ENCODE measurements at regions not wholly inside any gene's neighbourhood (a gene's known extent, or its start where the extent isn't known, plus 50 kb on each side); places are given as distances from the start of the nearest gene placed in this dataset.

DNA sequence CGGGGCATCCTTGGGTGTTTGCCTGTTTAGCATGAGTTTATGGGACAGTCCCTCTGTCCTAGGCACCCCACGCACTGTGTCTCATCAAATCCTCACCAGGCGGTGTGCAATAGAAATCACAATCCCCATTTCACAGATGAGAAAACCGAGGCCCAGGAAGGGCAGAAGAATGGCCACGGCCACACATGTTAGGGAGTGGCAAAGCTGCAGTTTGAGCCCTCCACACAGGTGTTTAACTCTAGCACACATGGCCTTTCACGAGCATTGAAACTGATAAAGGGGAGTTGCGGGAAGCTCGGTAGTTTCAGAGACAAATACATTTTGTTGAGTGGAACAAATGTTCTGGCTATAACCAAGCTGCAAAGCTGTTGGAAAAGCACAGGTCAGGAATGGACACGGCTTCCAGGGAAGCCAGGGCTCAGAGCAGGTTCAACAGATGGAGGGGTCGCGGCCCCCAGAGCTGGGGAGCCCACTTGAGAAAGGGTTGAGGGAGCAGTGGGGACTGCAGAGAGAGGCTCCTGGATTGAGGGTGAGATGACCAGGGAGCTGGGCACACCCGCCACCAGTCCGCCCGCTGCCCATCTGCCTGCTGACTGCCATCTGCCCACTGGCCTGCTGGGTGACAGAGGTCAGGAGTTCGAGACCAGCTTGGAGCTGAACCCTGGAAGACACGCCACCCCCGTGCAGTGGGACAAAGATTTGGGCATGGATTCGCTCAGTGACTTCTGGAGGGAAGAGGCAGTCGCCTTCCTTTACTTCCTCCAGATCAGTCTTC is 154.7 kb downstream of the URI1 start:
- no peaks in the 10 kb centered on the region for H3K9me3 ChIP-seq
- H3K4me1 ChIP-seq = no peaks in the 10 kb centered on the region
- DNase-seq (ENCODE audit: low spot score in 2 of 2) = no peak
- whole genome bisulfite sequencing, 2 donors = 72 to 77% methylated on average over 15 to 19 of the region's 19 CpGs
- H3K4me3 ChIP-seq = no peak overlapping the region
- no peak overlapping the region for H3K27ac ChIP-seq
- H3K36me3 ChIP-seq = no peaks in the 10 kb centered on the region
- no peaks in the 10 kb centered on the region for H3K27me3 ChIP-seq
- TF ChIP-seq POLR2A (IDR thresholded peaks at IDR 0.05) (no peak), EP300 (IDR thresholded peaks at IDR 0.05) (no peak)
- TF ChIP-seq, protein P1, sequence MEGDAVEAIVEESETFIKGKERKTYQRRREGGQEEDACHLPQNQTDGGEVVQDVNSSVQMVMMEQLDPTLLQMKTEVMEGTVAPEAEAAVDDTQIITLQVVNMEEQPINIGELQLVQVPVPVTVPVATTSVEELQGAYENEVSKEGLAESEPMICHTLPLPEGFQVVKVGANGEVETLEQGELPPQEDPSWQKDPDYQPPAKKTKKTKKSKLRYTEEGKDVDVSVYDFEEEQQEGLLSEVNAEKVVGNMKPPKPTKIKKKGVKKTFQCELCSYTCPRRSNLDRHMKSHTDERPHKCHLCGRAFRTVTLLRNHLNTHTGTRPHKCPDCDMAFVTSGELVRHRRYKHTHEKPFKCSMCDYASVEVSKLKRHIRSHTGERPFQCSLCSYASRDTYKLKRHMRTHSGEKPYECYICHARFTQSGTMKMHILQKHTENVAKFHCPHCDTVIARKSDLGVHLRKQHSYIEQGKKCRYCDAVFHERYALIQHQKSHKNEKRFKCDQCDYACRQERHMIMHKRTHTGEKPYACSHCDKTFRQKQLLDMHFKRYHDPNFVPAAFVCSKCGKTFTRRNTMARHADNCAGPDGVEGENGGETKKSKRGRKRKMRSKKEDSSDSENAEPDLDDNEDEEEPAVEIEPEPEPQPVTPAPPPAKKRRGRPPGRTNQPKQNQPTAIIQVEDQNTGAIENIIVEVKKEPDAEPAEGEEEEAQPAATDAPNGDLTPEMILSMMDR (IDR thresholded peaks at IDR 0.05) = no peak

DNA sequence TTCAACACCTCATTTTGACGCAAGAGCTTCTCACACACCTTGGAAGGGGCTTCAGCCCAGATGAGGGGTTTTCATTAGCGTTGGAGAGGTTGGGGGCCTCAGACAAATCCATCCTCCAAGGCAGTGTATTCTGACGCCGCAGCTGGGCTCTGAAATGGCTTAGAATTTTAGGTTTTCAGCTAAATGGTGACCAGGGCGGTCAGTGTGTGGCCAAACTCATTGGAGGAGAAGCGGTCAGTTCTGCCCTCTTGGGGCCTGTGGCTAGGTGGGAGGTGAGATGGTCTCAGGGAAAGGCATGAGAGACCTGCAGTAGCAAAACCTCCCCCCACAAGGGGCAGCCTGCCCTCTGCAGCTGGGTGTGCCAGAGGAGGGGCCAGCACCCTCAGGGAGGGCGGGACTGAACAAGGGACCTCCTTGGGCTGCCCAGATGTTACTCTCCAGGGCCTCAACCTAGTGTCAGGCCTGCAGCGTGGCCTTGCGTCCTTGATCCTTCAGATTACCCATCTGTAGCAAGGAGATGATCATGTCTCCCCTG is 155.8 kb downstream of the URI1 start:
- DNase-seq (ENCODE audit: low spot score in 2 of 2) = no peak
- Histone ChIP-seq H3K27ac (no peak overlapping the region), H3K27me3 (no peaks in the 10 kb centered on the region), H3K36me3 (no peaks in the 10 kb centered on the region), H3K4me1 (no peaks in the 10 kb centered on the region), H3K9me3 (no peaks in the 10 kb centered on the region), H3K4me3 (no peak overlapping the region)
- TF ChIP-seq EP300 (IDR thresholded peaks at IDR 0.05) (no peak), POLR2A (IDR thresholded peaks at IDR 0.05) (no peak)
- TF ChIP-seq, protein P1 (IDR thresholded peaks at IDR 0.05) = no peak
- WGBS, 2 donors = 87 to 88% methylated on average over 9 of the region's 9 CpGs

DNA sequence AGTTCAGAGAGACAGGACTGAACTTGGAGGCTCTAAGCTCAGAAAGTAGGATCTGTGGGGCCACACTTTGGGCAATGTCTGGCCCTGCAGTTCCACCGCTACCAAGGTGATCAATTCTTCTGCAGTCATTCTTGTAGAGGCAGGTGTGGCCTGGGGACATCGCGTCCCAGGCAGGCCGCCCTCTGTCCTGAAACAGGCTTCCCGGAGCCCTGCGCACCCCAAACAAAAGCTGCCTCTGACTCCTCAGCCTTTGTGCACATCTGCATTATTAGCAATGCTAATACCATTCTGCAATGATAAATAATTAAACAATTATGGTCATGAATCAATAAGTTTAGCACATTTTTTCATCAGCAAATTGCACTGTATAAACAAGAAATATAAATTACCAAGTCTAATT is 160.2 kb downstream of the URI1 start:
- Histone ChIP-seq H3K9me3 (no peaks in the 10 kb centered on the region), H3K36me3 (no peaks in the 10 kb centered on the region), H3K4me3 (no peak overlapping the region), H3K27ac (no peak overlapping the region), H3K4me1 (no peaks in the 10 kb centered on the region), H3K27me3 (no peaks in the 10 kb centered on the region)
- 86 to 93% methylated on average over 6 of the region's 6 CpGs for WGBS, 2 donors
- TF ChIP-seq POLR2A (IDR thresholded peaks at IDR 0.05) (no peak), EP300 (IDR thresholded peaks at IDR 0.05) (no peak)
- TF ChIP-seq, protein P1 (IDR thresholded peaks at IDR 0.05) = no peak
- DNase-seq (ENCODE audit: low spot score in 2 of 2) = no peak

DNA sequence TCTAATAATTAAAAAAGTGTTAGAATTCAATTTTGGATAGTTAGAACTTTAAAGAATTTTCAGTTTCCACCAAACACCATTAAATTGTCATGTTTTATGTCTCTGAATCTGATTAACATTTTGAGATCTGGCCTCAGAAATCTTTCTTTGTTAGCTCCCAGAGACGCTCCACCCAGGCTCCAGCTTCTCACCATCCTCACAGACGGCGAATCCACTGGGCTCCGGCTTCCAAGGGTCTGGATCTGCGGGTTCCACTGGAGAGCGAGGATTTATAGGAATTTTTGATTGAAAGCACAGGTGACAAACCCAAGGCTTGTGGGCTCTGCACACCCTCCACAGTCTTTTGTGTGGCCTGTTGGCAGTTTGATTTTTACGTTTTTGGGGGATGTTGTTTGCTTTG is 160.6 kb downstream of the URI1 start:
- H3K27me3 ChIP-seq = no peaks in the 10 kb centered on the region
- TF ChIP-seq, protein P1 (IDR thresholded peaks at IDR 0.05) = no peak
- TF ChIP-seq EP300 (IDR thresholded peaks at IDR 0.05) = no peak
- TF ChIP-seq POLR2A (IDR thresholded peaks at IDR 0.05) = no peak
- no peaks in the 10 kb centered on the region for H3K4me1 ChIP-seq
- 80 to 84% methylated on average over 7 of the region's 7 CpGs for WGBS, 2 donors
- DNase-seq (ENCODE audit: low spot score in 2 of 2) = no peak
- no peak overlapping the region for H3K4me3 ChIP-seq
- no peaks in the 10 kb centered on the region for H3K36me3 ChIP-seq
- no peaks in the 10 kb centered on the region for H3K9me3 ChIP-seq
- no peak overlapping the region for H3K27ac ChIP-seq

DNA sequence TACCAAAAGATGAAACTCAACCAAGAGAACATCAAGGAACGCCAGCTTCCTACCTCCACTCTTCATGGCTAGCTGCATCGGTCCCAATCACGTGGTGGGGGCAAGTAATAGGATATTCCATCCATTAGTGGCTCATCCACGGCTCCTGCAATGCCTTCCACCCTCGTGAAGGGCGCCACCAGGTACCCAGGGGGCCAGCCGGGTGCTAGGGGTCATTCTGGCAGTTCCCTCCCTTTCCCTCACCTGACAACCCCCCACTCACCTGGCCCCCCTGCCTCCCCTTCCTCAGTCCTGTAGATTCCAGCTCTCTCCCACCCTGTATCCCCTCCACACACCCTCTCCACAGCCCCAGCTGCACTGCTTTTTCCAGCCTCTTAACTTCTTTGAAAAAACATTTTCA is 161.9 kb downstream of the URI1 start:
- no peaks in the 10 kb centered on the region for H3K36me3 ChIP-seq
- H3K27ac ChIP-seq = no peak overlapping the region
- H3K27me3 ChIP-seq = no peaks in the 10 kb centered on the region
- WGBS, 2 donors = 84 to 89% methylated on average over 7 of the region's 7 CpGs
- no peak overlapping the region for H3K4me3 ChIP-seq
- no peaks in the 10 kb centered on the region for H3K4me1 ChIP-seq
- H3K9me3 ChIP-seq = no peaks in the 10 kb centered on the region
- DNase-seq (ENCODE audit: low spot score in 2 of 2) = no peak
- TF ChIP-seq, protein P1 (IDR thresholded peaks at IDR 0.05) = no peak
- TF ChIP-seq EP300 (IDR thresholded peaks at IDR 0.05) (no peak), POLR2A (IDR thresholded peaks at IDR 0.05) (no peak)

Measured in tibial nerve (tissue), 4 donors.